ENCODE measurements at regions not wholly inside any gene's neighbourhood (a gene's known extent, or its start where the extent isn't known, plus 50 kb on each side); places are given as distances from the start of the nearest gene placed in this dataset.

GRCh38 chr5:99675974-99676373, 747.2 kb upstream of the CHD1 start:
- TF ChIP-seq CTCF (conservative IDR thresholded peaks at IDR 0.05 in 1 of 2, IDR thresholded peaks at IDR 0.05 in 1 of 2; ENCODE audit: low read depth in 1 of 2, low read length in 2 of 2) (no peak), EZH2 (IDR thresholded peaks at IDR 0.05; ENCODE audit: low read length, missing control alignments) (no peak)

Measured in fibroblast of lung (primary cell).